HuH-7.5 (cell line): ENCODE measurements at regions not wholly inside any gene's neighbourhood (a gene's known extent, or its start where the extent isn't known, plus 50 kb on each side); places are given as distances from the start of the nearest gene placed in this dataset.
"Not testable (repeated sequence)": the region's sequence is repeated elsewhere in the genome, so short reads cannot be mapped to it uniquely, and the experiment has no call there.

Experiments
- DNase-seq: peaks from one replicate; pipeline ENCODE4 v3.0.0; 2011; ENCODE audit warnings: low spot score

DNA sequence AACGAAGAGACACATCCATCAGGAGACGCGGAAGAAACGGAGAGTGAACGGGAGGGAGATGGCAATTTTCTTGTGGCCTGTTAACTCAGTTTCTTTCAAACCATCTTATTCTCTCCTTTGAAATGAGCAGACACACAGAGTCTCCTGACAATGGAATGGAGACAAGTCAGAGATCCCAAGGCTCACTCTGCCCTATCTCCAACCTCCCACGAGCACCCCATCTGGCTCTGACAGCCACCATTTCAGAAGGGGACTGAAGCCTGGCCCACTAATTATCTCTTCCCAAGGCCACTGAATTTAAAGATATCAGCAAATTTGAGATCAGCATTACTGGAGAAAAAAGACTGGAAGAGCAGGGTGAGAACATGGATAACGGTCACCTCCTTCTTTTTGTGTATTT is 215.6 kb downstream of the DHX15 start:
- no peak for DNase-seq

DNA sequence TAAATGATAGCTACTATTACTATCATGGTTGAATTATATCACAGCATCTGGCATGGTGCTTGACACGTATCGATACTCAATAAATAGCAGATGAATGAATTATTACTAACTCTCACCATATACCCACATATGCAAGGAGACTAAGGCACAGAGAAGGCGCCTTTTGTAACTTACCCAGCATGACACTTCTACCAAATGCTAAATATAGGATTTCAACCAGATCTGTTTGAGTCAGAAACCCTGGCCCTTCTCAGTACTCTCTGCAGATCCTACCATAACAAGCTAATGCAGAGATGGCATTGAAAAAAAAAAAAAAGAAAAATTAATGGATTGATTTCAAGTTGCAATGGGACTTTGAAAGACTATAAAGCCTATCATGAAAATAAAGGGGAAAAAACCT is 219.5 kb downstream of the DHX15 start:
- DNase-seq = no peak

DNA sequence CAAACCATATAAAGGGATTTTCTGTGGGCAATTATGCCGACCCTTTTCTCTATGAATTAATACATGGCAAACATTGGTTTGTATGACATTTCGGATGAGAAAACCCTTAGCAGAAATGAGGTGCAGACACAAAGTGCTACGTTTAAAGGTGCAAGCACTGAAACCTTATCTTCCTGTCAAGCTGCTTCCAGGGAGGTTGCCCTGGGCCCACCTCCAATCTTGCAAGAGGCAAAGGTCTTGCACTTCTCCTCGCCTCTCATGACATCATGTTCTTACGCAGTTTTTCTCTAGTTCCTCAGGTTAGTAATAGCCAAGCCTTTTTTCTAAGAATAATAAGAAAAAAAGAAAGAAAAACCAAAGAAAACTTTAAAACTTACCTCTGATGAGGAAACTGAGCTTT is 220.1 kb downstream of the DHX15 start:
- DNase-seq = no peak

DNA sequence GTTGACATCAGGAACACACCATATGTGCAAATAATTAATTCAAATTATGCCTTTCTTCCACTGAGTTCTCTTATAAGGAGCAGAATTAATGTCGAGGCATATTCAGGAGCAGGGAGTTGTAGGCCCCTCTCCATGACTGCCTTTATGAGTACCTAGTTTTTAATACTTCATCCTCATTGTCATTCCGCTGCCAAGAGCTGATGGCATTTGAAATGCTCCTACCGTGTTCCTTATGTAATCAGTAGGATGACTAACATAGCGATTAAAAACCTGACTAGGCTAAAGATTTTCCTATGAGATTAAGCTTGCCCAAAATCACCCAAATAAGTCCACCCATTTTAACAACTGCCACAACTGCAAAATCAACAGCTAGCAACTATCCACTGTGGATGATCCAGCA is 220.6 kb downstream of the DHX15 start:
- no peak for DNase-seq

DNA sequence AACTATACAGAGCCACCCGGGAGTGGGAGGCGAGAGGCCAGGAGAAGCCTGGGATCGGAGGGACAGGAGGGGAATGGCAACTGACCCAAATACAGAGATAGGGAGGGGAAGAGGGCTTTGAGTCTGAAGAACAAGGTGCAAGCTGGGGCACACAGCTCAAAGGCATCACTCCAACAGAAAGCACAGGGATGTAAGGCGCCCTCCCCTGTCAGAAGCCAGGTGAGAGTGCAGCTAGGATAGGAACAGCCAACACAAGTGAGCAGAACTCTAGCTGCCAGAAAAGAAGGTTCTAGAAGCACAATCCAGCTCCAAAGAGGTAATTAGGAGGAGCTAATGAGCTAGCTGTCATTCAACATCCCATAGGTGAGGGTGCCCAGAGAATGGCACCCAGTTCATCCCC is 232.2 kb downstream of the DHX15 start:
- DNase-seq = no peak

DNA sequence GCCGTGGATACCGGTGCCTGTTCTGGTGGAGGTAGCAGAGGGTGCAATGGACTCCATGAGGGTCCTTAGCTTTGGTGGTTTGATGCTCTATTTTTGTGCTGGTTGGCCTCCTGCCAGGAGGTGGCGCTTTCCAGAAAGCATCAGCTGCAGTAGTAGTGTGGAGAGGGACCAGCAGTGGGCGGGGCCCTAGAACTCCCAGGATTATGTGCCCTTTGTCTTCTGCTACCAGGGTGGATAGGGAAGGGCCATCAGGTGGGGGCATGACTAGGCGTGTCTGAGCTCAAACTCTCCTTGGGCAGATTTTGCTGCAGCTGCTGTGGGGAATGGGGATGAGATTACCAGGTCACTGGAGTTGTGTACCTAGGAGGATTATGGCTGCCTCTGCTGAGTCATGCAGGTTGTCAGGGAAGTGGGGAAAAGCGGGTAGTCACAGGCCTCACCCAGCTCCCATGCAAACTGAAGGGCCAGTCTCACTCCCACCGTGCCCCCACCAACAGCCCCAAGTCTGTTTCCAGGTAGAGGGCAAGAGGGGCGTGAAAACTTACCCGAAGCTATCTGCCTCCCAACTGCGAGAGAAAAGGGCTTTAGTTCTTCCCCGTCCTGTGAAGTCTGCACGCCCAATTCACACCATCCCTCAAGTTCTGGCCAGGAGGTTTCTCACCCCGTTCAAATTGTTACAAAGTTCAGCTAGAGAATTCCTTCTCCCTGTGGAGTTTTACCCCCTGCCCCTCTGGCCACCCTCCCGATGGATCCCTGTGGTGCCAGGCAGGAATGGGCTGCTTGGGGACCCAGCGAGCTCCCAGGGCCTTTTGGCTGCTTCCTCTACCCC is 235.0 kb downstream of the DHX15 start:
- DNase-seq = not testable (repeated sequence)

DNA sequence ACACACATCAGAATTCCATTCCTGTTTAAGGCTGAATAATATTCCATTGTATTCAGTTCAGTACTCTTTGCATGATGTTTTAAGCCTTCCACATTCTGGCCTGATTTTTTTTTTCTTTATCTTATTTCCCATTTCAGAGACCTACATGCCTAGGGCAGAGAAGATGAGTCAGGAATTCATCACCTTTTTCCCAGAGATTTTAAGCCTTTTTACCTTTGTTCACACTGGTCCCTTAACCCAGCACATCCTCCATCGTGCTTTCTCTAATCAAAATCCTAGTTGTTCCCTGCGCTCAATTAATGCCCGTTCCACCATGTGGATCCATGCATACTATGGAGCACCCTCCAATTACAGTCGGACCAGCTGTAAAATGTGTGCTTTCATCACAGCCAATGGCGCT is 245.1 kb downstream of the DHX15 start:
- no peak for DNase-seq

DNA sequence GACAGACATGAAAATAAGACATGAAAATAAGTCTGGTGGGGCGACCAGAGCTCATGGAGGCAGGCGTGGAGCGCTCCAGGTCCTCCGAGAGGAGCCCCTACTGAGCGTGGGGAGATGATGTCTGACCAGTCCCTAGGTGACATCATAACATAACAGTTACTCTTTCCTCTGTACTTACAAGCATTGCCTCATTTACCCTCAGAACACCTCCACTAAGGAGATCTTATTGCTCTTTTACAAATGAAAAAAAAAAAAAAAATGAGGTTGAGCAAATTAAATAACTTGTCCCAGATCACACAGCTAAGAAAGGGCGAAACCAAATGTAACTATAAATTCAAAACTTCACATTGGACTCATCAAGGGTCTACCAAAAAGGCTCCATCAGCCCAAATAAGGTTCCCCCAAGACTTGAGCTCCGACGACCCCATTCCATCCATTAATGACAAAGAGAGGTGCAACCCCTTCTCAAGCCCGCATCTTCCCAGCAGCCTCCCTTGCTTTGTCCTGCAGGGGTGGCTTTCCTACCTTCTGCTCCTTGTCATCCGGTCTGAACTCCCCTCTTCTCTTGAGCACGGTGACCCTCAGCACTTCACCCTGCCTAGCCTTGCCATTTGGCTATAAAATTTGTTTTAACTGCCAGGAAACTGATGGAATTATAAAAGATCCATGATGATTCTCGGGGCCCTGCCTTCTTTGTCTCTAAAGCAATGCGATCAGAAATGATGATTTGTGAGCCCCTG is 246.7 kb downstream of the DHX15 start:
- no peak for DNase-seq

DNA sequence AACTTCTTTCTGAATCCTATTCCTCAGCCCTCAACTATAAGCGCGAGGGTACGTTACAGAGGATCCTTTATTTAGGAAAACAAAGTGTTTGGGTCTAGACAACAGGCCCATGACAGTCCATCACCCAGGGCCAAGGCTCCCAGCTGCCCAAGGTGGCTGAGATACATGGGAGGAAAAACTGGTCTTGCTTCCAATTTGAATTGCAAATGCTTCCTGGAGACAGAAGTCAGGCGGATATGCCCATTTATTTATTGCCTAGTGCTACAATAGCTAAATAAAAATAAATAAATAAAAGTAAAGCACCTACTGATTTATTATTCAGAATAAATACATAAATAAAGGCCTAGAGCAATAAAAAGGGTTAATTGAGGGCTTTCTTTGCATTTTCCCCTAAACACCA is 248.7 kb downstream of the DHX15 start:
- no peak for DNase-seq

DNA sequence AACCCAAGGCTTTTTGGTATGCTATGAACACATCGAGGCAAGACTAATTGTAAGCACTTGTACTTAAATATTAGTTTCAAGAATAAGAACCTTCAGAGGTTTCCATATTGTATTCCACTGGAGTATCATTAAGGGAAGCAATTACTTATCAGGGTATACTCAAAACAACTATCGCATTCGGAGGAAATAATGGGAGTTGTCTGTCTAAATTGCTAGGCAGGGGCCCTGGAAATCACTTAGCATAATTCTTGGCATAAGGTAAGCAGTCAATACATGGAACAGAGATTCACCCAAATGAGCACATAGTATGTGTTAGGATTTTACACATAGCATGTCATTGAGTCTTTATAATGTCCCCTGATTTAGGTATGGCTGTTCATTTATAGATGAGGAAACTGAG is 249.4 kb downstream of the DHX15 start:
- no peak for DNase-seq

DNA sequence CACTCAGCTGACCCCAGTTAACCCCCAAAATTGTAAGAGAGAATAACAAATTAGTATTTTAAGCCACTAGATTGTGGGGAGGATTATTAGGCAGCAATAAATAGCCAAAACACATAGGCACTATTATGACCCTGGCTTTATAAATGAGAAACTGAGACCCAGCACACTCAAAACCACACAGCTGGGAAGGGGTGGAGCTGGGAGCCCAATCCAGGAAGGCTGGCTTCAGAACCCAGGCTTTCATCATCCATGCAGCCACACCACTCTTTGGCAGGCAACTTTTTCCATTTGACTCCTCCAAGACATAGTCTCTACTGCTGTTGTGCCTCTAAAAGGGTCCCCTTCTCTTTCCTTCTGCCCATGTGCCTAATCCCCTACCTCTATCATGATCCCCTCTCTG is 253.8 kb downstream of the DHX15 start:
- DNase-seq = no peak

DNA sequence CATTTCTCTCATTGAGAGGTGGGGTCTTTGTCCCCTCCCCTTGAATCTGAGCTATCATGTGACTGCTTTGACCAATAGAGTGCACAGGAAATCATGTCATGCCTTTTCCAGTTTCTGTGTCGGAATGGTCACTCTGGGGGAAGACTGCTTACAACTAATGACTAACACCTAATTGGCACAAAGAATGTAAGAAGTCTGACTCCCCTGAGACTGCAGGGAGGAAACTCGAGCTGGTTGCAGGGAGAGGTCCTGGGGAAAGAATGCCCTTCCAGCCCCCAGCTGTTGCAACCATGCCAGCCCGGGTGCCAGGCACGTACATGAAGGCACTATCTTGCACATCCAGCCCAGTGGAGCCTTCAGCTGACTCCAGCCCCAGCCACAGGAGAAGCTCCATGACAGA is 254.2 kb downstream of the DHX15 start:
- DNase-seq = no peak

DNA sequence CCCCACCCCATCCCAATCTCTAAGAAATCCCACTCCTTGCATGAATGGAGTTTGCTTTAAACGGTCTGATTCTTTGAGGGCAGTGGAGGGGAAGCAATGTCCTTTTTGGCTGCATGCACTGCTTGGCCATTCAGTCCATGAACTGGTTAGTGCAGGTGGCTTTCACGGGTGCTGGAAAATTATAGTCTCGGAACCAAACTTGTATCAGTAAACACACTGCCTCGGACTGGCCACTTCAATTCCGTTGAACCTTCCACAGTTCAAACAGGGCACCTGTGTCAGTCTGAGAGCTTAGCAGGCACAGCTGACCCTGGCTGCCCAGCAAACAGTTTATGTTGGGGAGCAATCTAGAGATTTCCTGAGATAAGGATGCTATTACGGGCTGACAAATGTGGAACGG is 255.6 kb downstream of the DHX15 start:
- DNase-seq = no peak

DNA sequence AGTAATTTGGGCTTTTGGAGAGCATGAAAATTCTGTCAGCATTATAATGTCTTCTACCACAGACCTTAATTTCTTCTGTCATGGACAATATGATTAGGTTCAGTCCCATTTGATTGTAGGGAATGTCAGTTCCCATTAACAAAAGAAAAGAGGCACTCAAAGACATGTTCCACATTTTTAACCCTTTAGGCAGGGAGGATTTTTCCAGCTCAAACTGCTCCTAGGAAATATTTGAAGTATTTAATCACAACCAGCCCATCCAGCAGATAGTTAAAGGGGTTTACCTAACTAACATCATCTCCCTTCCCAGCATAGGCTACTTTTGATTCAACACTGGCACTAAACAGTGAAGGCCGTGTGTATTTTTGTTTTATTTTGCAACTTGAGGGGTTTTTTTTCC is 256.0 kb downstream of the DHX15 start:
- no peak for DNase-seq

DNA sequence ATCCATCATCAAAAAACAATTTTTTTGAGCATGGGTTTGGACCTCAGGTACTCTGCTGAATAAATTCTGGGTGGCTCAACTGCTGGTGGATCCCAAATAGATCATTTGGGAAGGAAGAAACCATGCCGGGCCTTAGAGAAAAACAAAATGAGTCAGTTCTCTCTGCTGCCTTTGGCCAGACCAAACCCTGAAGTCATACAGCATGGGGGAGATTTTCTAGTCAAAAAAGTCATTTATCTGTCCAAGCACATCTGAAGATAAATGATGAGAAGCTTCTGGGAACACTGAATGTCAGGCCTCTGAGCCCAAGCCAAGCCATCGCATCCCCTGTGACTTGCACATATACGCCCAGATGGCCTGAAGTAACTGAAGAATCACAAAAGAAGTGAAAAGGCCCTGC is 261.4 kb downstream of the DHX15 start:
- no peak for DNase-seq

DNA sequence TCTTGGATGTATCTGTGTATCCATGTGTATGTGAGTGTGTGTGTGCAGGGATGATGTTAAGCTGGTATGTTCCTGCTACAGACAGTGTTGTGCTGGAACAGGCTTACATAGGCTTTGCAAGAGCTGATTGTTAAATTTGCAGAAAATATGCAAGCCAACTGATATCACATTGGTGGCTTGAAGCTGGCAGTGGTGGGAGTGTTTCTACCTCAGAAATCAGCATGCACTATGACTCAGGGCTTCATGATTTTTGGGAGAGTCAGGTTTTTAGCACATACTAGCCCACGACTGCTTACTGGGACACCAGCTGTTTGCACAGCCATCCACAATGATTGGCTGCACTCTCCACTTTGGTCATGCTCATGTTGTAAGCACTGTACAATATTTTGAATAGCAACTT is 261.8 kb downstream of the DHX15 start:
- no peak for DNase-seq

DNA sequence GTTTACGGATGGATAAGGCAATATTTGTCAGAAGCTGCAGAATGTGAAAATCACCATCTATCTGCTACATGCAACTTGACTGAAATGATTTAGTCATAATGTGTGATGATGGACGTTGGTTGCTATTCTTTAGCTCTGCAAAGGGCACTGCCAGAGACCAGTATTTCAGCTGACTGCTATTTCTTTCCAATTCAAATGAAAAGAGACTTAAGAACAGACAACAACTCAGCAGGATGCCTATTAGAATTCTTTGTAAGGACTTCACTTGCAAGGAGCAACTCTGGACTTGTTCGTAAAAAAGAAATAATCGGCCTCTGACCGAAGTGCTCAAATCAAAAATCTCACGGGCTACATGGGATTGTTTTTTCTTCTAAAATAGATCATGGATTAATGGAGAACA is 262.7 kb downstream of the DHX15 start:
- DNase-seq = no peak

DNA sequence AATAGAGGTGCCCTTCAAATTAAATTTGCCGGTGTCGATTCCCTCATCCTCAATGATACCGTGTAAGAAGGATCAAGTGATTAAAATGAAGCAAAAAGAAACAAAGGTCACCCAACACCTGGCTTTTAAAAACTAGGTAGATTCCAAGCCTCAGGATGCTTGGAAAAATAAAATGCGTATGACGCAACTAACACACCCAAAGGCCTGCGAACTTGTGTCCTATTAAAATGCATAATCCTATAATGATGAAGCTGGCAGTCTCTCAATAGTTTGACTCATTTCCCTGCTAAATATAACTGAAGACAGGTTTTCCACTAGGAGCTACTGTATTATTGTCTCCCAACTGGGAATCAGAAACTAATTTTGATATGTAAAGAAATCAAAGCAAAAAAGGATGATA is 263.2 kb downstream of the DHX15 start:
- DNase-seq = no peak

DNA sequence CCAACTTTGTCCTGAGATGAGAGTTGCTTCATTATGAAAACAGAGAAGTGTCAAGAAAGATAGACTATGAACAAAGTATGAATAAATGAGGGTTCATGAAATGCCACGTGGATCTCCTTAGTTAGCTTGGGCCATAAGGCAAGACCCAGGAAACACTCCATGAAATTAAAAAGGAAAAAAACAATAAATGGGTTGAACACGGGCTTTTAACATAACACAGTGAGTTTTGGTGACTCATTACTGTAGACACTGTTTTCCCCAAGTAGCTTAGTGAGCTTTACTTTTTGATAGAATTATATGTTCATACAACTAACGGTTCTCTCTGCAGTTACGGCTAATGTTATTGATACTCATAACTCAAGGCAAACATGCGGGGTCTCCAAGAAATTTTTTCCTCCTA is 265.0 kb downstream of the DHX15 start:
- no peak for DNase-seq

DNA sequence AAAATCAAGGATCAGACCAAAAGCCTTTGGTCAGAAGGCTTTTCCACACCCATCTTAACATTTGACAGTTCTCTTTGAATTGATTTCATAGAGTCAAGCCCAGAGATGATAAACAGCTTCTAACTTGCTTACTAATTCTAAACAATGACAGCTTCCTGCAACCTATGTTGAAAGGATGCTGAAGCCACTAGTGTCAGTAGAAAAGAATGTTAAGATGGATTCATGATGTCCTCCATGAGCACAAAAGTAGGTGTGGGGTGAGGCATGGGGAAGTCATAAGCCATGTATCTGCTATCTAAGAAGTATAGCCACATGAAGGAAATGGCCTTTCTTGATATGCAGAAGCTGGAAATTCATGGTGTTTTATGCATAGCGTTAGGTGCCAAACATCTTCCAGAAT is 269.3 kb downstream of the DHX15 start:
- no peak for DNase-seq

DNA sequence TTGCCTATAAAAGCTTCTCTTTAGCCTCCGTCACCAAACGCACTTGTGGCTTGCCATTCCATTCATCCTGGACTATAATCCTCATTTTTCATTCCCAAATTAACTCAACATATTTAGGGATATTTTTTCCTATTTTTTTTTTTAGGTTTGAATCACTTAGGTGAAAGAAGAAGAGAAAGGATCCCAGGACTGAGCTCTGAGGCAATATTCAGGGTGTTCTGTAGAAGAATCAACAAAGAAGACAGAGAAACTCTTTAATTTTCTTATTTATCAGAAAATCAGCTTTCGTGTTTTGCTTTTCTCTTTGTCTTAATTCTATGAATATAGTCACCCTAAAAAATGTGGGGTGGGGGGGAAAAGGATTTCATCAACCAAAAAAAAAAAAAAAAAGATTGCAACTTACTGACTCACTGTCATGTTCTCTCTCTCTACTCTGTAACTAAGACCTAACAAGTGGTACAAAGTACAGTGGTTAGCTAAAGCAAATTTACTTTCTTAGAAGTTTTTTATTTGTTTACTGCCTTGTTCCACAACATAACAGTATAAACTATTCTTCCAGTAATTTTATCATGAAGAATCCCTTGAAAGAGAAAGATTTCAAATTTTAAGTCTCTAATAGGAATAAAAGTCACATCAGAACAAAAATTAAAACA is 272.0 kb downstream of the DHX15 start:
- no peak for DNase-seq

DNA sequence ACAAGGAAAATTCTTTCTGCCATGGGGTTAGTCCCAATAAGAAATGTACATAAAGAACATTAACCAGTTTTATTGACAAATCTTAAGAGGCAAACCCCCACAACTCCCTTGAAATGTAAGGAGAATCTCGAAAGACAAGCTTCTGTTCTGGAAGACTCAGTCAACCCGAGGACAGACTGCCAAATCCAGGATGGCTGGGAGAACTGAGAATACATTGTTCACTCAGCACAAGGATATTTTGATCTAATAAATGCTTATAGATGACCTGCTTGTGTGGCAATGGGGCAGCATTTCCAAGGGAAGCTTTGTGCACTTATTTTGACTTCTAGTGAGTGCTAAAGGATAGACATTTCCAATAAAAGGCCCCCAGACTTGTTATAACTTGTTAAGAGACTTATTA is 280.4 kb downstream of the DHX15 start:
- DNase-seq = no peak

DNA sequence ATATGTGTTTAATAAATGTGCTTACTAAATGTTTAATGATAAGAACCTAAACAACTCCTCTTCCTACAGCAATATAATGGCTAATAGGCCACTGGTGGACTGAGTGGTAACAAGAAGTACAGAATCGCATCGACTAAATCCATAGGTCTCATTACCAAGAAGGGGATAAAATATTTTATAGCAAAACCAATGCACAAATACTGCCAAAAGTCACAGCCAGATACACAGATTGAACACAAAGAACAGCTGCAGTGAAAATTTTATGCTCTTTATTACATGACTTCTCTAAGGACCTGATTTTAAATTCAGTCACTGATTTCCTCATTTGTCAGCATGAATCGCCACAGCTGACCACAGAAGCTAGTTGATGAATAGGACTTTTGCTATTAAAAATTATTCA is 285.4 kb downstream of the DHX15 start:
- no peak for DNase-seq
